ENCODE measurements at regions not wholly inside any gene's neighbourhood (a gene's known extent, or its start where the extent isn't known, plus 50 kb on each side); places are given as distances from the start of the nearest gene placed in this dataset.
"Not testable (repeated sequence)": the region's sequence is repeated elsewhere in the genome, so short reads cannot be mapped to it uniquely, and the experiment has no call there.

DNA sequence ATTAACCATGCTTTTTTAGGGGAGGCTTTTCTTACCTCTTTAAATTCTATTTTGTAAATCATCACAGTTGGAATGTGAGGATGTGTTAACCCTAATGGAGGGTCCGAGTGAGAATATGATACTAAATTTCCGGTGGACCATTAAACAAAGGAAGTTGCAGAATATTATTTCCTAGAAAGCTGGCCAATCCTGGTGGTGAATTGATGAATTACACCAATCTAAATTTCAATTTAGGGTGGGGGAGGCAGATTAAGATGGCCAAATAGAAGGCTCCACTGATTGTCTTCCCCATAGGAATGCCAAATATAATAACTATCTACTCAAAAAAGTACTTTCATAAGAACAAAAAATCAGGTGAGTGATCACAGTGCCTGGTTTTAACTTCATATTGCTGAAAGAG is 1045.6 kb downstream of the GLUD2 start:
- intact Hi-C loops (cut with DNase I), result no loop called here
- DNase-seq (ENCODE audit: low spot score), result no peak

DNA sequence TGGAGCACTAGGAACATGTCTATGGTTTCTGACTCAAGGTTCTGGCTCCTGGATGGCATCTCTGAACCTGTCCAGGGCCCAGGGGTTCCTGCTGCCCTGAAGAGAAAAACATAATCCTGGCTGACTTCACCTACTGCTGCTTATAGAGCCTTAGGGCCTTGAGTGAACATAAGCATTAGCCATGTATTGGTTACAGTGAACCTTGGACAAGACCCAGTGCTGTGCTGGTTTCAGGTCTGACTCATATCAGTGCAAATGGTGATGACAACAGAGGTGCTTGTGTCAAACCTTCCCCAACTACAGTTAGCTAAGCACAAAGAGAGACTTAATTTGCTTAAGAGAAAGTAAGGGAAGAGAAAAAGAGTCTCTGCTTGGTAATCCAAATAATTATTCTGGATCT is 1047.2 kb downstream of the GLUD2 start:
- intact Hi-C loops (cut with DNase I), result no loop called here
- no peak for DNase-seq (ENCODE audit: low spot score)

GRCh38 chrX:122113376-122113775 is 1066.0 kb downstream of the GLUD2 start:
- DNase-seq (ENCODE audit: low spot score), result no peak
- intact Hi-C loops (cut with DNase I), result no loop called here

- no peak for DNase-seq (ENCODE audit: low spot score)
- intact Hi-C loops (cut with DNase I), result no loop called here
Measured at GRCh38 chrX:122113896-122114295, 1066.5 kb downstream of the GLUD2 start.

GRCh38 chrX:122115604-122116003 is 1068.2 kb downstream of the GLUD2 start:
- DNase-seq (ENCODE audit: low spot score), result no peak
- intact Hi-C loops (cut with DNase I), result no loop called here

- intact Hi-C loops (cut with DNase I), result no loop called here
- no peak for DNase-seq (ENCODE audit: low spot score)
Measured at GRCh38 chrX:122119361-122119760, 1064.7 kb upstream of the GRIA3 start.

DNA sequence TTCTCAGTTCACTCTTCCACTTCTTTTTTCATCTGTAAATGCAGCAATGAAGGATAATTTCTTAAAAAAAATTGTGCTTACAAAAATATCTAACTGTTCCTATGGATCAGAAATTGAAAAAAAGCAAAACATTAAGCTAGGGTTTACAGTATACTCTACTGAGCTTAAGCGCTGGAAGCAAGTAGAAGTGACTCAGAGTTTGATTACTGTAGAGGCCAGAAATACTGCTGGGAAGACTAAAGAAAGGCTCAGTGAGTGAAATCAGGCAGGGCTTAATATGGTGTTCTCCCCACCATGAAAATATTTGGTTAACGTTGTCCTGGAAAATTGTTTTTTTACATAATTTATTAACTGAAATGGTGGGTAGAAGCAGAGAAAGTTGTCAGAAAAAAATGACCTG is 1061.8 kb upstream of the GRIA3 start:
- DNase-seq (ENCODE audit: low spot score), result no peak
- intact Hi-C loops (cut with DNase I), result no loop called here

- intact Hi-C loops (cut with DNase I), result no loop called here
- DNase-seq (ENCODE audit: low spot score), result no peak
Measured at GRCh38 chrX:122133478-122133877, 1050.6 kb upstream of the GRIA3 start.

GRCh38 chrX:122134291-122134690 is 1049.8 kb upstream of the GRIA3 start:
- no peak for DNase-seq (ENCODE audit: low spot score)
- intact Hi-C loops (cut with DNase I), result no loop called here

GRCh38 chrX:122135070-122135469 is 1049.0 kb upstream of the GRIA3 start:
- intact Hi-C loops (cut with DNase I), result no loop called here
- no peak for DNase-seq (ENCODE audit: low spot score)

GRCh38 chrX:122140219-122140618 is 1043.9 kb upstream of the GRIA3 start:
- DNase-seq (ENCODE audit: low spot score); intact Hi-C loops (cut with DNase I): not testable (repeated sequence)

DNA sequence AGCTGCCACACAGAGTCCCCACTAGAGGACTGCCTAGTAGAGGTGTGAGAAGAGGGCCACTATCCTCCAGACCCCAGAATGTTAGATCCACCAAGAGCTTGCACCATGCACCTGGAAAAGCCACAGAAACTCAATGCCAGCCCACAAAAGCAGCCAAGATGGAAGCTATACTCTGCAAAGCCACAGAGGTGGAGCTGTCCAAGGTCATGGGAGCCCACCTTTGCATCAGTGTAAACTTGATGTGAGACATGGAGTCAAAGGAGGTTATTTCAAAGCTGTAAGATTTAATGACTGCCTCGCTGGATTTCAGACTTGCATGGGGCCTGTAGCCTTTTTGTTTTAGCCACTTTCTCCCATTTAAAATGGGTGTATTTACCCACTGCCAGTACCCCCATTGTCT is 1030.1 kb upstream of the GRIA3 start:
- DNase-seq (ENCODE audit: low spot score), result no peak
- intact Hi-C loops (cut with DNase I), result no loop called here

GRCh38 chrX:122168241-122168640 is 1015.8 kb upstream of the GRIA3 start:
- intact Hi-C loops (cut with DNase I), result no loop called here
- DNase-seq (ENCODE audit: low spot score), result no peak

GRCh38 chrX:122184791-122185190 is 999.3 kb upstream of the GRIA3 start:
- no peak for DNase-seq (ENCODE audit: low spot score)
- intact Hi-C loops (cut with DNase I), result no loop called here

DNA sequence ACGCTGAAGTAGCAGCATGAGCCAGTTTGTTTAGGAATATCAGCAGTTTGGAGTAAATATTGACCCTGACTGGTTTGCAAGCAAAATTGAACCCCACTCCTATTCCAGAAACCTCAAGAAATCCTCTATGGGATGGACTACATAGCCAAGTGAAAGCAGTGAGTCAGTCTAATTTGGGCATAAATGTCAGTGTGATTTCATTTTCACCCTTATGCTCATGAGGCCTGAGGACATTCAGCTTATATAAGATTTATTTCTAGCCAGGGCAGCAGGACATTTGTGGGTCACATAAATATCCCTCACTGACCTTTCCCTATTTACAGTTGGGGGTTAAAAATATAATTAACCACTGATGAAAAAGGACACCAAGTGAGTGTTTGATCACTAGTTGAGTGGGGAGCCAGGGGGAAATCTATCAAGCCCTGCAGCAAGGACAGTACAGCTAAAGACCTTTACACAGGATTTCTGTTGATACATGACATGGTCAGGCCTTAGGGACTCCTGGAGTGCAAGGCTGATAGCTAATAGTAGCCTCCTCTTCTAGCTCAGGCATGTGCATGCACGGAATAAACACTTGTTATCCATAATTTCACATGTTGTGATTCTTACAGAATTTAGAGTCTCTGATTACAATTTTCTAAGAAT is 996.9 kb upstream of the GRIA3 start:
- intact Hi-C loops (cut with DNase I), result no loop called here
- no peak for DNase-seq (ENCODE audit: low spot score)

- DNase-seq (ENCODE audit: low spot score), result no peak
- intact Hi-C loops (cut with DNase I), result no loop called here
Measured at GRCh38 chrX:122188751-122189150, 995.3 kb upstream of the GRIA3 start.

- no peak for DNase-seq (ENCODE audit: low spot score)
- intact Hi-C loops (cut with DNase I), result no loop called here
Measured at GRCh38 chrX:122196343-122196742, 987.7 kb upstream of the GRIA3 start.

GRCh38 chrX:122203399-122203798 is 980.7 kb upstream of the GRIA3 start:
- intact Hi-C loops (cut with DNase I), result no loop called here
- no peak for DNase-seq (ENCODE audit: low spot score)

GRCh38 chrX:122218666-122219065 is 965.4 kb upstream of the GRIA3 start:
- intact Hi-C loops (cut with DNase I), result no loop called here
- DNase-seq (ENCODE audit: low spot score), result no peak

DNA sequence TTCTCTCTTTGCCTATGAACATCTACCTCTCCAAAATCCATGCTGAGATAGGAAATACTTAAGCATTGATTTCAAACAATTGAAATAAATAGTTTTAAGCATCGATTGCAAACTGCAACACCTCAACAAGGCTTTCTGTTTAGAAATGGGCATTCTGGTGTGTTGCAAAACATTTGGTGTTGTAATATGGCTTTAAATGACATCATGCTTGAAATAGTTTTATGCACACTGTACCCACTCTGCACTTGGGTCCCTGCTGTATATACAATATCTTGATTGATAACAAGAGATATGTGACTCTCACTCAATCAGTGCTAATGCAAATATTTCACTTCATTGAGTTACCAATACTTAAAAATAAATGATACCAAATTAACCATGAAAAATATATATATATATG is 964.9 kb upstream of the GRIA3 start:
- intact Hi-C loops (cut with DNase I), result no loop called here
- no peak for DNase-seq (ENCODE audit: low spot score)

DNA sequence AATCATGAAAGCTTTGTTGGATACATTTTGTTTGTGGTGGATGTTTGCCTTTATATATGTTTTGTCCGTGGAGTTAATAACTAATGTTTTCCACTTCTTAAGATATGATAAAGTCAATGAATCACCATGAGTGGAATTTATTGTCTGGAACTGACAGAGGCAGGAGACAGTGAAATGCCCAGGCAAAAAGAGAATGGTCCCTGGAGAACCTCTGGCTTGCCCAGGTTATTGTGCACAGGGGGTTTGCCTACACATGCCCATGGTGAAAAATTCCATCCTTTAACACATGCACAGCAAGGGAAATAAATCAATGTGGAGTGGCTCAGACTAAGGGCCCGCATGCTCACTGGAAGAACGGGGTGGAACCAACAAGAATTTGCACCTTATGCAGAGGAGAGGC is 964.3 kb upstream of the GRIA3 start:
- DNase-seq (ENCODE audit: low spot score), result no peak
- intact Hi-C loops (cut with DNase I), result no loop called here

DNA sequence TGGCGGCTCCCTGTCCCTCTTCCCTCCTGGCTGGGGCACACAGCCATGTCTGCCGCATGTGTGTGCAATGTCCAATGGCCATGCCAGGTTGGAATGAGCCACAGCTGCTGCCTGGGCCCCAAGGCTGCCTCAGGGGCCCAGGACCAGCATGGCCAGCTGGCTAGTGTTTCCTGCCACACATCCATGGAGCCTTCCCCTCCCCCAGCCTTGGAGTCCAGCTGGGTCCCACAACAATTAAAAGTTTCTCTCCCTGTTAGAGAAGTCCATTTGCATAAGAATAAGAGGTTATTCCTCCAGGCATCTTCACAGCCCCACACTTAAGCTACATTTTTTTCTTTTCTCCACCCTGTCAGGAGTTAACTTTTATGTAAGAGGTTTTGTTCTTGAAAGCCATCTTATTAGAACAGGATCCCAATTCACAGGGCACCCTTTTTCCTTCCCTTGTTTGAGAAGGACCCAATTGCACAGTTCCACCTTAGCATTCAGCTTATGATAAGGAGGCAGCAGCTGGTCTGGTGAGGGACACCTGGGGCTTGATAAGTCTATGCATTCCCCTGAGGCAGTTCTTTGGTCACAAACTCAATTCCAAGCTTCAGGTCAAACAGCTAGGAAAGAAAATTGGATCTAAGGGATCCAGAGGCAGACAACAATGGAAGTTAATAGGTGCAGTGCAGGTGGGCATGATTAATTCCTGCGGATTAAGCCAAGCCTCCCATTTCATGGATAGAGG is 963.3 kb upstream of the GRIA3 start:
- DNase-seq (ENCODE audit: low spot score), result no peak
- intact Hi-C loops (cut with DNase I), result no loop called here

All from cardiac septum (tissue), 1 donor.